Hepatocyte (in vitro differentiated cells): ENCODE measurements at regions not wholly inside any gene's neighbourhood (a gene's known extent, or its start where the extent isn't known, plus 50 kb on each side); places are given as distances from the start of the nearest gene placed in this dataset.

Experiments
- DNase-seq: peaks from one replicate; pipeline ENCODE4 v3.0.0-alpha.2; 2016; ENCODE audit warnings: low spot score
- H2AFZ ChIP-seq: fragments of 200-600 bp; sonication (generic); 2 replicates; pipeline ENCODE4 v1.6.0; 2016; ENCODE audit warnings: antibody characterized with exemption, mild to moderate bottlenecking
- H3K27ac ChIP-seq: fragments of 200-600 bp; sonication (generic); 2 replicates; pipeline ENCODE4 v1.5.1; 2016; ENCODE audit warnings: mild to moderate bottlenecking
- H3K27me3 ChIP-seq: fragments of 200-600 bp; sonication (generic); 2 replicates; pipeline ENCODE4 v1.6.1; 2016
- H3K36me3 ChIP-seq: fragments of 200-600 bp; sonication (generic); replicated peaks from 2 replicates; pipeline ENCODE4 v1.5.1; 2016; ENCODE audit warnings: low read depth; ENCODE audit not compliant: insufficient read depth
- H3K4me1 ChIP-seq: fragments of 200-600 bp; sonication (generic); 2 replicates; pipeline ENCODE4 v1.5.1; 2016; ENCODE audit warnings: mild to moderate bottlenecking, moderate library complexity; ENCODE audit not compliant: insufficient read depth
- H3K4me2 ChIP-seq: fragments of 200-600 bp; sonication (generic); 2 replicates; pipeline ENCODE4 v1.6.0; 2016
- H3K4me3 ChIP-seq: fragments of 200-600 bp; sonication (generic); 2 replicates; pipeline ENCODE4 v1.5.1; 2016; ENCODE audit warnings: mild to moderate bottlenecking
- H3K79me2 ChIP-seq: fragments of 200-600 bp; sonication (generic); 2 replicates; pipeline ENCODE4 v1.6.0; 2017; ENCODE audit warnings: mild to moderate bottlenecking
- H3K9me2 ChIP-seq: fragments of 200-600 bp; sonication (generic); replicated peaks from 2 replicates; pipeline ENCODE4 v1.6.0; 2017; ENCODE audit warnings: mild to moderate bottlenecking; ENCODE audit not compliant: insufficient read depth
- H3K9me3 ChIP-seq: fragments of 200-600 bp; sonication (generic); 2 replicates; pipeline ENCODE4 v1.5.1; 2016; ENCODE audit warnings: low read depth, mild to moderate bottlenecking
- H4K20me1 ChIP-seq: fragments of 200-600 bp; sonication (generic); 2 replicates; pipeline ENCODE4 v1.6.0; 2016; ENCODE audit warnings: mild to moderate bottlenecking; ENCODE audit not compliant: insufficient read depth, poor library complexity, severe bottlenecking
- EZH2 ChIP-seq: fragments of 200-600 bp; sonication (generic); IDR thresholded peaks from 2 replicates; pipeline ENCODE4 v1.6.1; 2016; ENCODE audit warnings: antibody characterized with exemption, mild to moderate bottlenecking, borderline replicate concordance
- EZH2phosphoT487 ChIP-seq: fragments of 200-600 bp; sonication (generic); IDR thresholded peaks from one replicate; pipeline ENCODE4 v1.6.1; 2018; ENCODE audit warnings: antibody characterized with exemption, mild to moderate bottlenecking, low read depth, moderate library complexity; ENCODE audit not compliant: unreplicated experiment, severe bottlenecking
- WGBS: methylation state at CpG from one replicate; pipeline ENCODE4 v1.1.6; 2016; ENCODE audit warnings: low lambda C conversion rate; ENCODE audit errors: missing lambda C conversion rate; 5-methylcytosine and 5-hydroxymethylcytosine counted together
- TF ChIP-seq, protein P1 (sequence below): fragments of 200-600 bp; sonication (generic); IDR thresholded peaks from 2 replicates; pipeline ENCODE4 v1.5.1; 2016; ENCODE audit warnings: antibody characterized with exemption, mild to moderate bottlenecking; ENCODE audit not compliant: poor library complexity

DNA sequence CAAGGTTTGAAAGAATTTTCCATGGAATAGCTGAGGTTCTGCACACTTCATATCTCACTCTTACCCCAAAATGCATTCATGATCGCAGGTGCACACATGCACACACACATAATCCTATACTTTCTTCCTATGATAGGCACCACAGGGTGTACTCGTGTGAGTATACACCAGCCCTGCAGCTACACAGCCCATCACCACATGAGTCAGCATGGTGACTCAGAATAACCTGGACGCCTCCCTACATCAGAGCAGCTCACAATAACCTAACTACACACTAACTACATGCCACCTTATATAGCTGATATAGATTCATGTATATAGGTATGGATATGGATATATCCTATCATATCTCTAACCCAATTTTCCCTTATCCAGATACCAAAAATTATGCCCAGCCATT lies 850.2 kb upstream of the TMEM132C start:
- Histone ChIP-seq H4K20me1 (no peaks in the 10 kb centered on the region), H3K27ac (no peak overlapping the region), H3K27me3 (no peaks in the 10 kb centered on the region), H3K4me1 (no peaks in the 10 kb centered on the region), H3K79me2 (no peaks in the 10 kb centered on the region), H2AFZ (no peak overlapping the region), H3K4me3 (no peak overlapping the region), H3K4me2 (no peak overlapping the region), H3K9me2 (no peaks in the 10 kb centered on the region), H3K36me3 (no peaks in the 10 kb centered on the region), H3K9me3 (no peaks in the 10 kb centered on the region)
- no peak for DNase-seq
- TF ChIP-seq EZH2phosphoT487 (no peak), EZH2 (no peak)
- TF ChIP-seq, protein P1, sequence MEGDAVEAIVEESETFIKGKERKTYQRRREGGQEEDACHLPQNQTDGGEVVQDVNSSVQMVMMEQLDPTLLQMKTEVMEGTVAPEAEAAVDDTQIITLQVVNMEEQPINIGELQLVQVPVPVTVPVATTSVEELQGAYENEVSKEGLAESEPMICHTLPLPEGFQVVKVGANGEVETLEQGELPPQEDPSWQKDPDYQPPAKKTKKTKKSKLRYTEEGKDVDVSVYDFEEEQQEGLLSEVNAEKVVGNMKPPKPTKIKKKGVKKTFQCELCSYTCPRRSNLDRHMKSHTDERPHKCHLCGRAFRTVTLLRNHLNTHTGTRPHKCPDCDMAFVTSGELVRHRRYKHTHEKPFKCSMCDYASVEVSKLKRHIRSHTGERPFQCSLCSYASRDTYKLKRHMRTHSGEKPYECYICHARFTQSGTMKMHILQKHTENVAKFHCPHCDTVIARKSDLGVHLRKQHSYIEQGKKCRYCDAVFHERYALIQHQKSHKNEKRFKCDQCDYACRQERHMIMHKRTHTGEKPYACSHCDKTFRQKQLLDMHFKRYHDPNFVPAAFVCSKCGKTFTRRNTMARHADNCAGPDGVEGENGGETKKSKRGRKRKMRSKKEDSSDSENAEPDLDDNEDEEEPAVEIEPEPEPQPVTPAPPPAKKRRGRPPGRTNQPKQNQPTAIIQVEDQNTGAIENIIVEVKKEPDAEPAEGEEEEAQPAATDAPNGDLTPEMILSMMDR, result no peak
- WGBS, result 86% methylated on average over 3 of the region's 3 CpGs

DNA sequence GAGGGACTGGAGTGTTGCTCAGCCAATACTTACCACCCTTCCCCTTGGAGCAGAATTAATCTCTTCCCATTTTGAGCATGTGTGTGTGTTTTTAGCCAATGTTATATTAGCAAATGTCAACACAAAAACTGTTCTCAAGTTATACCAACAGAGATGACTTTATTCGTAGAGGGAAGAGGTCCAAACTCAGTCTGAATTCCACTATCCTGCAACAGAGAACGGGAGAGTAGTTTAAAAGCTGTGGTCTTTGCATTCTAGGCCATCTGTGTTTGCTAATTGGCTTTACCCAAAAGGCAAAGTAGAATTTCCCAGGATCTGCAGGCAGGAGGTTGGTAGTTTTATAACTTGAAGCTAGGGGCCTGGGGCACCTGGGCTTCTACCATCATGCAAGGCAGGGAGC lies 847.9 kb upstream of the TMEM132C start:
- no peak overlapping the region for H2AFZ ChIP-seq
- H3K4me3 ChIP-seq, result no peak overlapping the region
- DNase-seq, result no peak
- H3K36me3 ChIP-seq, result no peaks in the 10 kb centered on the region
- no peaks in the 10 kb centered on the region for H3K9me3 ChIP-seq
- H3K9me2 ChIP-seq, result no peaks in the 10 kb centered on the region
- H3K4me1 ChIP-seq, result no peaks in the 10 kb centered on the region
- H4K20me1 ChIP-seq, result no peaks in the 10 kb centered on the region
- TF ChIP-seq, protein P1, result no peak
- no peak for TF ChIP-seq EZH2
- TF ChIP-seq EZH2phosphoT487, result no peak
- no peaks in the 10 kb centered on the region for H3K27me3 ChIP-seq
- H3K4me2 ChIP-seq, result no peak overlapping the region
- H3K79me2 ChIP-seq, result no peaks in the 10 kb centered on the region
- 91% methylated on average over 2 of the region's 2 CpGs for WGBS
- H3K27ac ChIP-seq, result no peak overlapping the region

DNA sequence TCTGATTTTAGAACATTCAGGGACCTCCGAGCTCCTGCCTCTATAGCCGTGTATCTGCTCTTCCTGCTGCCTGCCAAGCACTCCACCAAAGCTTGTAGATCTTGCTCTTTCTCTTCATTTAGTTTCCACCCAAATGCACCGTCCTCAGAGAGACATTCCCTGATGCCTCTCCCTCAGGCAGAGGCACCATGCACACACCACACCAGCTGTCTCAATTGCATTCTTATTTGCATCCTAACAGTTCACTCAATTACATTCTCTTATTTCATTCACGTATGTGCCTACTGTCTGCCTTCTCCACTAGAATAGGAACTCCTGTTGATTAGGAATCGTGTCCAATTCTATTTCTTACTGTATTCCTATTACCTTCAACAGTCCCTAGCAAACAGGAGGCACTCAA lies 845.4 kb upstream of the TMEM132C start:
- Histone ChIP-seq H4K20me1 (no peaks in the 10 kb centered on the region), H3K9me3 (no peaks in the 10 kb centered on the region), H3K4me1 (no peaks in the 10 kb centered on the region), H3K27ac (no peak overlapping the region), H3K9me2 (no peaks in the 10 kb centered on the region), H3K27me3 (no peaks in the 10 kb centered on the region), H3K79me2 (no peaks in the 10 kb centered on the region), H2AFZ (no peak overlapping the region), H3K36me3 (no peaks in the 10 kb centered on the region), H3K4me3 (no peak overlapping the region), H3K4me2 (no peak overlapping the region)
- 90% methylated on average over 5 of the region's 5 CpGs for WGBS
- TF ChIP-seq EZH2 (no peak), EZH2phosphoT487 (no peak)
- TF ChIP-seq, protein P1, result no peak
- no peak for DNase-seq

DNA sequence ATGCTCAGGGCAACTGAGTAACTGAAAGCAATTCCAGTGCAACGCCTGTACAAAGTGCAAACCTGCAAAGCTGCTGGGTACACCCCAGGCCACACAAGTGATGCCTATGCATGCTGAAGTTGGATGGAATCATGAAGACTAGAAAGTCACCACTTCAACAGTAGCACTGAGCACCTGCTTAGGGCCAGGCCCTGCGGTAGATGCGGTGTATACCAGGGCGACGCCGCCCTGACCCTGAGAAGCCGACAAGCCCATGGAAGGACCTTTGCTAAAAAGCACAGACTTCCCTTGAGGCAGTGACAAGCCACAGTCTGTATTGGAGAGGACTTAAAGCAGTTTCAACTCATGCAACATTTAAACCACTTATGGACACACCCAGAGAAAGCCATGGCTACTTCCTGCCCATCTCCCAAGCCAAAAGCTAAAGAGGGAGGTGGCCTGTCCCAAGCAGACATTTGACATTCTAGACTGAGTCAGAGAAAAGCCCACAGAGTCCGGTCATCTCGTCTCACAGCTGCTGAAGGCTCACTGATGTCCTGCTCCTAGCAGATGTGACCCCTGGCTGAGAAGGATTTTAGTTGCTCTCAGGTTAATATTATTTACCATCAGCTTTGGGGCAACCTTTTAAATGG lies 843.9 kb upstream of the TMEM132C start:
- Histone ChIP-seq H3K27ac (no peak overlapping the region), H3K9me3 (no peaks in the 10 kb centered on the region), H4K20me1 (no peaks in the 10 kb centered on the region), H3K36me3 (no peaks in the 10 kb centered on the region), H3K79me2 (no peaks in the 10 kb centered on the region), H3K27me3 (no peaks in the 10 kb centered on the region), H3K4me2 (no peak overlapping the region), H3K9me2 (no peaks in the 10 kb centered on the region), H2AFZ (no peak overlapping the region), H3K4me1 (no peaks in the 10 kb centered on the region), H3K4me3 (no peak overlapping the region)
- WGBS, result 89% methylated on average over 9 of the region's 9 CpGs
- TF ChIP-seq, protein P1, result no peak
- TF ChIP-seq EZH2phosphoT487 (no peak), EZH2 (no peak)
- DNase-seq, result no peak
